Sigmoid colon (tissue), 4 donors: ENCODE measurements at regions not wholly inside any gene's neighbourhood (a gene's known extent, or its start where the extent isn't known, plus 50 kb on each side); places are given as distances from the start of the nearest gene placed in this dataset.

Source experiments
- CTCF ChIP-seq, 4 experiments: fragments of 450-650 bp in 3 of 4; fragments of 200-600 bp in 1 of 4; IDR thresholded peaks; one replicate each; pipeline ENCODE4 v1.5.1; 2016 to 2019; ENCODE audit warnings: antibody characterized with exemption in 4 of 4, mild to moderate bottlenecking in 3 of 4, moderate library complexity in 2 of 4
- EP300 ChIP-seq, 4 donors: sonication (generic); formaldehyde crosslinking; IDR thresholded peaks; one replicate each; pipeline ENCODE4 v1.6.1; 2017; ENCODE audit warnings: antibody characterized with exemption in 4 of 4
- POLR2A ChIP-seq, 2 donors: fragments of 450-650 bp; IDR thresholded peaks; one replicate each; pipeline ENCODE4 v1.6.1; 2016; ENCODE audit warnings: antibody characterized with exemption in 2 of 2, mild to moderate bottlenecking in 2 of 2, moderate library complexity in 2 of 2
- POLR2AphosphoS5 ChIP-seq, 4 donors: sonication (generic); formaldehyde crosslinking; IDR thresholded peaks; one replicate each; pipeline ENCODE4 v1.6.1; 2017; ENCODE audit warnings: antibody characterized with exemption in 4 of 4

- no peak for TF ChIP-seq EP300 (IDR thresholded peaks at IDR 0.05)
- no peak for TF ChIP-seq CTCF (IDR thresholded peaks at IDR 0.05)
- TF ChIP-seq POLR2A (IDR thresholded peaks at IDR 0.05): no peak
- TF ChIP-seq POLR2AphosphoS5 (IDR thresholded peaks at IDR 0.05): no peak
These were observed 118.4 kb downstream of the GLI2 start for GRCh38 chr2:120854014-120854620.
